OCI-LY3 (cell line): ENCODE measurements at regions not wholly inside any gene's neighbourhood (a gene's known extent, or its start where the extent isn't known, plus 50 kb on each side); places are given as distances from the start of the nearest gene placed in this dataset.

Experiments used
- H2AFZ ChIP-seq: fragments of 200-600, 300-600 bp; shearing (Covaris generic); 2 replicates; pipeline ENCODE4 v1.6.0; 2014; ENCODE audit warnings: antibody characterized with exemption, low read depth, low read length
- H3K27ac ChIP-seq: fragments of 200-600, 300-600 bp; sonication (generic); 2 replicates; pipeline ENCODE4 v1.5.1; 2014; ENCODE audit warnings: mild to moderate bottlenecking, low read length, moderate library complexity, mixed read lengths
- H3K27me3 ChIP-seq: fragments of 200-600, 300-600 bp; sonication (generic); 2 replicates; pipeline ENCODE4 v1.6.1; 2014; ENCODE audit warnings: low read depth, low read length, mixed read lengths
- H3K36me3 ChIP-seq: fragments of 200-600, 300-600 bp; sonication (generic); replicated peaks from 2 replicates; pipeline ENCODE3; 2014; ENCODE audit warnings: low read depth, low read length, mixed read lengths
- H3K4me1 ChIP-seq: fragments of 300-600, 200-600 bp; sonication (generic); 2 replicates; pipeline ENCODE4 v1.6.1; 2014; ENCODE audit warnings: low read length, mixed read lengths
- H3K4me2 ChIP-seq: fragments of 200-600, 300-600 bp; sonication (generic); 2 replicates; pipeline ENCODE4 v1.6.1; 2014; ENCODE audit warnings: low read length, mixed read lengths
- H3K4me3 ChIP-seq: fragments of 300-600, 200-600 bp; sonication (generic); 2 replicates; pipeline ENCODE4 v1.5.1; 2014; ENCODE audit warnings: antibody characterized with exemption, mild to moderate bottlenecking, low read length, moderate library complexity
- H3K79me2 ChIP-seq: fragments of 300-600, 200-600 bp; shearing (Covaris generic); 2 replicates; pipeline ENCODE4 v1.6.1; 2014; ENCODE audit warnings: mild to moderate bottlenecking, low read length, mixed read lengths
- H3K9ac ChIP-seq: fragments of 300-600, 200-600 bp; shearing (Covaris generic); 2 replicates; pipeline ENCODE4 v1.6.0; 2014; ENCODE audit warnings: mild to moderate bottlenecking, low read length, moderate library complexity
- H3K9me3 ChIP-seq: fragments of 200-600, 300-600 bp; shearing (Covaris generic); 2 replicates; pipeline ENCODE4 v1.6.1; 2014; ENCODE audit warnings: low read length, mixed read lengths; ENCODE audit not compliant: insufficient read depth
- H4K20me1 ChIP-seq: fragments of 200-600, 300-600 bp; sonication (generic); 2 replicates; pipeline ENCODE4 v1.6.1; 2016; ENCODE audit warnings: low read length, mixed read lengths; ENCODE audit not compliant: insufficient read depth
- CTCF ChIP-seq: fragments of 200-600, 300-600 bp; sonication (generic); IDR thresholded peaks from 2 replicates; pipeline ENCODE4 v1.5.1; 2014; ENCODE audit warnings: antibody characterized with exemption, low read length, low read depth
- EZH2phosphoT487 ChIP-seq: fragments of 200-600 bp; shearing (Covaris generic); IDR thresholded peaks from 2 replicates; pipeline ENCODE4 v1.6.1; 2018; ENCODE audit warnings: antibody characterized with exemption, mixed run types, low read depth

- Histone ChIP-seq H4K20me1 (no peaks in the 10 kb centered on the region), H3K9ac (no peak overlapping the region), H3K27ac (no peak overlapping the region), H3K4me1 (no peaks in the 10 kb centered on the region), H3K79me2 (no peaks in the 10 kb centered on the region), H3K4me2 (no peak overlapping the region), H3K4me3 (no peak overlapping the region), H3K9me3 (no peaks in the 10 kb centered on the region), H3K36me3 (no peaks in the 10 kb centered on the region), H3K27me3 (no peaks in the 10 kb centered on the region), H2AFZ (no peak overlapping the region)
- TF ChIP-seq EZH2phosphoT487 (no peak), CTCF (no peak)
Observed at GRCh38 chr4:92064574-92064973, 239.2 kb upstream of the GRID2 start.

GRCh38 chr4:92066485-92066884, 237.3 kb upstream of the GRID2 start:
- H3K79me2 ChIP-seq = no peaks in the 10 kb centered on the region
- H3K27ac ChIP-seq = no peak overlapping the region
- H3K9ac ChIP-seq = no peak overlapping the region

GRCh38 chr4:92071587-92071986, 232.2 kb upstream of the GRID2 start:
- Histone ChIP-seq H3K9me3 (no peaks in the 10 kb centered on the region; the same call in 1 of the 2 replicates), H4K20me1 (no peaks in the 10 kb centered on the region), H3K4me3 (no peak overlapping the region), H2AFZ (no peak overlapping the region), H3K79me2 (no peaks in the 10 kb centered on the region), H3K9ac (no peak overlapping the region), H3K4me1 (no peaks in the 10 kb centered on the region), H3K36me3 (no peaks in the 10 kb centered on the region), H3K27me3 (no peaks in the 10 kb centered on the region), H3K27ac (no peak overlapping the region), H3K4me2 (no peak overlapping the region)
- TF ChIP-seq EZH2phosphoT487 = no peak
- no peak for TF ChIP-seq CTCF

More at GRCh38 chr4:92066485-92066884, 237.3 kb upstream of the GRID2 start:
- Histone ChIP-seq H3K4me3 (no peak overlapping the region), H3K4me2 (no peak overlapping the region), H2AFZ (no peak overlapping the region), H3K36me3 (no peaks in the 10 kb centered on the region), H3K9me3 (no peaks in the 10 kb centered on the region), H4K20me1 (no peaks in the 10 kb centered on the region), H3K4me1 (no peaks in the 10 kb centered on the region), H3K27me3 (no peaks in the 10 kb centered on the region)
- TF ChIP-seq CTCF (no peak), EZH2phosphoT487 (no peak)

GRCh38 chr4:92074839-92075238, 228.9 kb upstream of the GRID2 start:
- TF ChIP-seq EZH2phosphoT487 = no peak
- TF ChIP-seq CTCF = no peak
- Histone ChIP-seq H3K36me3 (no peaks in the 10 kb centered on the region), H3K9me3 (no peaks in the 10 kb centered on the region; the same call in 1 of the 2 replicates), H3K27ac (no peak overlapping the region), H2AFZ (no peak overlapping the region), H3K9ac (no peak overlapping the region), H3K4me2 (no peak overlapping the region), H3K79me2 (no peaks in the 10 kb centered on the region), H3K27me3 (no peaks in the 10 kb centered on the region), H3K4me1 (no peaks in the 10 kb centered on the region), H4K20me1 (no peaks in the 10 kb centered on the region), H3K4me3 (no peak overlapping the region)
